B cell (primary cell): ENCODE measurements at regions not wholly inside any gene's neighbourhood (a gene's known extent, or its start where the extent isn't known, plus 50 kb on each side); places are given as distances from the start of the nearest gene placed in this dataset.

Source experiments
- ATAC-seq: fragments of 200-7000 bp; cut with Tn5 transposase; one replicate; pipeline ENCODE4 v1.10.0; 2021; ENCODE audit warnings: low read depth, mild to moderate bottlenecking, moderate number of reproducible peaks, moderate library complexity
- CTCF ChIA-PET: fragments of 350-600 bp; sonication (Branson Sonifier 250); formaldehyde crosslinking; loops from one replicate; lab custom pipeline; 2021; ENCODE audit warnings: antibody characterized with exemption, inconsistent platforms; lab: Charles Lee
- POLR2A ChIA-PET: fragments of 350-600 bp; sonication (Branson Sonifier 250); formaldehyde crosslinking; loops from one replicate; lab custom pipeline; 2021; ENCODE audit warnings: antibody characterized with exemption; lab: Charles Lee
- DNase-seq: peaks from one replicate; pipeline ENCODE4 v3.0.0; 2013
- H2AFZ ChIP-seq: 2 replicates; pipeline ENCODE4 v1.6.1; 2012; ENCODE audit warnings: mild to moderate bottlenecking, low read depth, low read length; ENCODE audit not compliant: insufficient read depth, poor library complexity, severe bottlenecking
- H3K27ac ChIP-seq, 2 donors: 1 replicate in 1 of 2; 2 replicates in 1 of 2; pipeline ENCODE4 v1.5.1; 2012 to 2013; ENCODE audit warnings: low read length in 2 of 2, mild to moderate bottlenecking in 2 of 2, moderate library complexity in 1 of 2
- H3K27me3 ChIP-seq, 4 experiments: fragments of 200-600 bp in 1 of 4; sonication (generic) in 1 of 4; replicated peaks in 1 of 4; 1 replicate in 2 of 4; 2 replicates in 2 of 4; pipeline versions ENCODE4 v1.6.1 to v1.7.0; 2013 to 2016; ENCODE audit warnings: low read length in 3 of 4, mild to moderate bottlenecking in 2 of 4, mixed read lengths in 1 of 4, moderate library complexity in 1 of 4; ENCODE audit not compliant: insufficient read depth in 4 of 4, control insufficient read depth in 3 of 4; ENCODE audit errors: control extremely low read depth in 1 of 4
- H3K36me3 ChIP-seq, 2 experiments: replicated peaks in 1 of 2; 1 replicate in 1 of 2; 2 replicates in 1 of 2; pipeline versions ENCODE4 v1.6.1 to v1.7.1; 2013; ENCODE audit warnings: low read length in 1 of 2; ENCODE audit not compliant: insufficient read depth in 2 of 2, control insufficient read depth in 1 of 2; ENCODE audit errors: control extremely low read depth in 1 of 2, extremely low read depth in 1 of 2
- H3K4me1 ChIP-seq, 2 donors: fragments of 200-600 bp in 1 of 2; sonication (generic) in 1 of 2; 1 replicate in 1 of 2; 2 replicates in 1 of 2; pipeline versions ENCODE4 v1.5.1 to v1.6.1; 2013 to 2017; ENCODE audit warnings: low read length in 2 of 2; ENCODE audit not compliant: control insufficient read depth in 2 of 2, insufficient read depth in 2 of 2
- H3K4me2 ChIP-seq: replicated peaks from 2 replicates; pipeline ENCODE3; 2012; ENCODE audit warnings: mild to moderate bottlenecking, low read depth, low read length; ENCODE audit not compliant: poor library complexity, severe bottlenecking
- H3K4me3 ChIP-seq, 5 experiments: fragments of 200-600 bp in 1 of 5; sonication (generic) in 1 of 5; 1 replicate in 3 of 5; 2 replicates in 2 of 5; pipeline versions ENCODE4 v1.5.1 to v1.7.0; 2011 to 2016; ENCODE audit warnings: low read length in 4 of 5, mild to moderate bottlenecking in 4 of 5, low read depth in 2 of 5, control low read depth in 1 of 5, moderate library complexity in 1 of 5; ENCODE audit not compliant: insufficient read depth in 1 of 5; ENCODE audit errors: control extremely low read depth in 1 of 5, extremely low read depth in 1 of 5
- H3K79me2 ChIP-seq: fragments of 200-600 bp; sonication (generic); one replicate; pipeline ENCODE4 v1.6.0; 2016; ENCODE audit warnings: low read length; ENCODE audit not compliant: control insufficient read depth, insufficient read depth
- H3K9ac ChIP-seq: fragments of 200-600 bp; sonication (generic); 2 replicates; pipeline ENCODE4 v1.6.1; 2017; ENCODE audit warnings: mild to moderate bottlenecking, low read length, moderate library complexity
- H3K9me3 ChIP-seq, 3 donors: one replicate each; pipeline versions ENCODE4 v1.6.1 to v1.7.1; 2013; ENCODE audit warnings: low read length in 2 of 3; ENCODE audit not compliant: control insufficient read depth in 2 of 3, insufficient read depth in 1 of 3; ENCODE audit errors: control extremely low read depth in 1 of 3
- H4K20me1 ChIP-seq: 2 replicates; pipeline ENCODE4 v1.6.0; 2012; ENCODE audit warnings: mild to moderate bottlenecking, low read length; ENCODE audit not compliant: insufficient read depth, control insufficient read depth, poor library complexity, severe bottlenecking
- H3K27ac Mint-ChIP-seq: one replicate; pipeline ENCODE4 v1.8.0; 2021; ENCODE audit warnings: mixed read lengths
- H3K27me3 Mint-ChIP-seq: one replicate; pipeline ENCODE4 v1.8.0; 2021; ENCODE audit warnings: mixed read lengths
- H3K4me1 Mint-ChIP-seq: one replicate; pipeline ENCODE4 v1.8.0; 2021; ENCODE audit warnings: mixed read lengths
- H3K4me3 Mint-ChIP-seq: one replicate; pipeline ENCODE4 v1.8.0; 2021; ENCODE audit warnings: mixed read lengths
- H3K9me3 Mint-ChIP-seq: one replicate; pipeline ENCODE4 v1.8.0; 2022; ENCODE audit warnings: mixed read lengths; ENCODE audit not compliant: insufficient read depth
- CTCF ChIP-seq: fragments of 200-600 bp; IDR thresholded peaks from one replicate; pipeline ENCODE4 v1.8.0; 2022; ENCODE audit warnings: antibody characterized with exemption, mild to moderate bottlenecking
- EZH2 ChIP-seq: IDR thresholded peaks from 2 replicates; pipeline ENCODE4 v1.6.1; 2012; ENCODE audit warnings: borderline replicate concordance, low read depth, mild to moderate bottlenecking, moderate library complexity, low read length; ENCODE audit not compliant: insufficient read depth, poor library complexity, severe bottlenecking
- WGBS: methylation state at CpG from one replicate; pipeline ENCODE4 v1.1.5; 2013; ENCODE audit warnings: missing lambda C conversion rate; ENCODE audit not compliant: insufficient coverage; 5-methylcytosine and 5-hydroxymethylcytosine counted together
- intact Hi-C: fragments of 100-400 bp; cut with micrococcal nuclease; formaldehyde crosslinking; loops from one replicate; pipeline ENCODE4 v1.10.0; 2022

GRCh38 chr2:52794581-52794980 lies 973.0 kb upstream of the CHAC2 start:
- H3K9me3 Mint-ChIP-seq = peaks cover 7% of the 10 kb centered on the region
- TF ChIP-seq CTCF (no peak), EZH2 (no peak)
- no peaks in the 10 kb centered on the region for H3K4me1 Mint-ChIP-seq
- Histone ChIP-seq H3K9ac (no peak overlapping the region), H3K79me2 (no peaks in the 10 kb centered on the region), H3K27ac (no peak overlapping the region), H3K9me3 (no peaks in the 10 kb centered on the region), H4K20me1 (no peaks in the 10 kb centered on the region), H3K4me3 (no peak overlapping the region), H3K4me1 (no peaks in the 10 kb centered on the region), H3K27me3 (no peaks in the 10 kb centered on the region), H3K36me3 (no peaks in the 10 kb centered on the region), H2AFZ (no peak overlapping the region), H3K4me2 (no peak overlapping the region)
- no CpG with 5 or more reads among the region's 2 CpGs for WGBS
- H3K4me3 Mint-ChIP-seq = no peak overlapping the region
- ATAC-seq (no peak), DNase-seq (no peak)
- H3K27ac Mint-ChIP-seq = no peak overlapping the region
- no peaks in the 10 kb centered on the region for H3K27me3 Mint-ChIP-seq
- ChIA-PET CTCF (no interaction called here), POLR2A (no interaction called here)
- intact Hi-C loops = no loop called here

DNA sequence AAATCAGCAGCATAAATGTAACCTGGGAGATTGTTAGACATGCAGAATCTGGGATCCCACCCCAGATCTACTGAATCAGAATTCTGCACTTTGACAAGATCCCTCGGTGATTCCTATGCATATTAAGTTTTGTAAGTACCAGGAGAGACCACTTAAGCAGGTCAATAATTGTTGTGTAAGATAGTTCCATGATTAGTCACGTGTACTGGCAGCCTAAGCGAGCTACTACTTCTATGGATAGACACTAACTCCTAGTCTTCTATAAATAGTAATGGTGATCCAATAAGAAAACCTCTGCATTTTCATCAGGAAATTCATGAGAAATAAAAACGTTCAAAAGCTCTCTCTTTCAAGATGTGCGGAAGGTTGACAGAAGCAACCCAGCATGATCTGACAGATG lies 988.2 kb upstream of the CHAC2 start:
- H3K4me3 Mint-ChIP-seq = no peak overlapping the region
- no peak overlapping the region for H3K9ac ChIP-seq
- ATAC-seq = no peak
- no peaks in the 10 kb centered on the region for H3K4me1 ChIP-seq
- no peak overlapping the region for H3K27ac ChIP-seq
- H3K9me3 Mint-ChIP-seq = no peaks in the 10 kb centered on the region
- peaks cover 0 to 3% (median under 1%) of the 10 kb centered on the region in 3 donors for H3K9me3 ChIP-seq
- no peaks in the 10 kb centered on the region for H3K36me3 ChIP-seq
- no peaks in the 10 kb centered on the region for H3K4me1 Mint-ChIP-seq
- H3K79me2 ChIP-seq = no peaks in the 10 kb centered on the region
- no peak for DNase-seq
- H3K27me3 Mint-ChIP-seq = no peaks in the 10 kb centered on the region
- no peak overlapping the region for H3K4me3 ChIP-seq
- no peaks in the 10 kb centered on the region for H3K27me3 ChIP-seq
- WGBS = no CpG with 5 or more reads among the region's 5 CpGs
- H4K20me1 ChIP-seq = no peaks in the 10 kb centered on the region
- intact Hi-C loops = no loop called here
- no peak overlapping the region for H2AFZ ChIP-seq
- POLR2A ChIA-PET = no interaction called here
- H3K4me2 ChIP-seq = no peak overlapping the region
- H3K27ac Mint-ChIP-seq = no peak overlapping the region
- CTCF ChIA-PET = no interaction called here
- TF ChIP-seq CTCF (no peak), EZH2 (no peak)
